SH-SY5Y (cell line): ENCODE measurements at regions not wholly inside any gene's neighbourhood (a gene's known extent, or its start where the extent isn't known, plus 50 kb on each side); places are given as distances from the start of the nearest gene placed in this dataset.

ENCODE experiments used
- GATA2 ChIP-seq: IDR thresholded peaks from 2 replicates; pipeline ENCODE4 v1.6.1; 2011; ENCODE audit warnings: mild to moderate bottlenecking, low read depth, low read length
- GATA3 ChIP-seq: IDR thresholded peaks from 2 replicates; pipeline ENCODE4 v1.6.1; 2011; ENCODE audit warnings: low read depth, mild to moderate bottlenecking, low read length, moderate library complexity

- no peak for TF ChIP-seq GATA3
- TF ChIP-seq GATA2: no peak
Observed at GRCh38 chr6:79375635-79376337, 141.3 kb upstream of the HMGN3 start.
